HCT116 (cell line): ENCODE measurements at regions not wholly inside any gene's neighbourhood (a gene's known extent, or its start where the extent isn't known, plus 50 kb on each side); places are given as distances from the start of the nearest gene placed in this dataset.

ENCODE experiments used
- ATAC-seq: fragments of 200-7000 bp; cut with Tn5 transposase; 2 replicates; pipeline ENCODE4 v1.9.1; 2020; ENCODE audit warnings: mild to moderate bottlenecking, moderate library complexity
- BruUV-seq: library from RNA; stranded (reverse); fragments of 400-500 nt; replicated peaks from 2 replicates; lab custom pipeline; 2021; lab: Mats Ljungman, UMichigan
- CTCF ChIA-PET: fragments of 300-600 bp; sonication (Branson Sonifier 250); formaldehyde crosslinking; loops from one replicate; lab custom pipeline; 2021; ENCODE audit warnings: antibody characterized with exemption; lab: Charles Lee
- POLR2A ChIA-PET: fragments of 300-600, 350-600 bp; sonication (Branson Sonifier 250); formaldehyde crosslinking; loops from one replicate; lab custom pipeline; 2021; ENCODE audit warnings: antibody characterized with exemption; lab: Charles Lee
- RAD21 ChIA-PET, 2 experiments: fragments of 300-600 bp; sonication (Branson Sonifier 250); formaldehyde crosslinking; loops; one replicate each; lab custom pipeline; 2023; ENCODE audit warnings: low total read pairs in 2 of 2; ENCODE audit not compliant: uncharacterized antibody in 2 of 2, unreplicated experiment in 2 of 2, low non-redundant PET in 1 of 2; lab: Charles Lee
- DNase-seq: peaks from one replicate; pipeline ENCODE4 v3.0.0-alpha.2; 2010; ENCODE audit warnings: low read depth, low spot score
- H2AFZ ChIP-seq: fragments of 200-600 bp; shearing (Covaris generic), sonication (generic); 2 replicates; pipeline ENCODE4 v1.6.1; 2017; ENCODE audit warnings: low read depth, mixed run types, mixed read lengths, antibody characterized with exemption, low read length; ENCODE audit not compliant: poor library complexity, severe bottlenecking
- H3K27ac ChIP-seq: 2 replicates; pipeline ENCODE4 v1.5.1; 2012; ENCODE audit warnings: low read depth, low read length
- H3K27me3 ChIP-seq: fragments of 200-600 bp; sonication (generic); 2 replicates; pipeline ENCODE4 v1.6.1; 2016; ENCODE audit warnings: mixed run types, low read length, mixed read lengths; ENCODE audit not compliant: insufficient read depth
- H3K36me3 ChIP-seq, 2 experiments: fragments of 200-500 bp in 1 of 2; fragments of 200-600 bp in 1 of 2; sonication (Bioruptor generic) in 1 of 2; sonication (generic) in 1 of 2; 2 replicates each; pipeline versions ENCODE4 v1.5.1 to v1.6.1; 2014 to 2016; ENCODE audit warnings: low read length in 2 of 2, inconsistent platforms in 1 of 2, mixed read lengths in 1 of 2, mixed run types in 1 of 2; ENCODE audit not compliant: insufficient read depth in 2 of 2, control insufficient read depth in 1 of 2
- H3K4me1 ChIP-seq, 2 experiments: fragments of 200-600 bp in 1 of 2; sonication (generic) in 1 of 2; 2 replicates each; pipeline versions ENCODE4 v1.5.1 to v1.6.1; 2012 to 2017; ENCODE audit warnings: low read length in 2 of 2, inconsistent platforms in 1 of 2, mild to moderate bottlenecking in 1 of 2, mixed read lengths in 1 of 2, mixed run types in 1 of 2, moderate library complexity in 1 of 2; ENCODE audit not compliant: insufficient read depth in 2 of 2, control insufficient read depth in 1 of 2
- H3K4me2 ChIP-seq: fragments of 200-600 bp; sonication (generic); 2 replicates; pipeline ENCODE4 v1.6.1; 2017; ENCODE audit warnings: mixed run types, low read length, mixed read lengths
- H3K4me3 ChIP-seq, 2 experiments: fragments of 200-600 bp in 1 of 2; sonication (generic) in 1 of 2; replicated peaks in 1 of 2; 2 replicates each; pipeline ENCODE4 v1.5.1; 2011 to 2016; ENCODE audit warnings: low read length in 2 of 2, control low read depth in 1 of 2, low read depth in 1 of 2, mild to moderate bottlenecking in 1 of 2, mixed read lengths in 1 of 2, mixed run types in 1 of 2
- H3K79me2 ChIP-seq: fragments of 200-600 bp; sonication (generic); 2 replicates; pipeline ENCODE4 v1.6.1; 2017; ENCODE audit warnings: mild to moderate bottlenecking, mixed run types, low read length, moderate library complexity, mixed read lengths; ENCODE audit not compliant: insufficient read depth
- H3K9ac ChIP-seq: fragments of 200-600 bp; sonication (generic); 2 replicates; pipeline ENCODE4 v1.6.1; 2016; ENCODE audit warnings: low read length, mixed read lengths
- H3K9me2 ChIP-seq: fragments of 200-600 bp; sonication (generic), shearing (Covaris generic); 2 replicates; pipeline ENCODE4 v1.6.1; 2017; ENCODE audit warnings: mixed run types, mild to moderate bottlenecking, moderate library complexity; ENCODE audit not compliant: insufficient read depth
- H3K9me3 ChIP-seq, 2 experiments: fragments of 200-500 bp in 1 of 2; fragments of 200-600 bp in 1 of 2; sonication (Bioruptor generic) in 1 of 2; sonication (generic) in 1 of 2; 2 replicates each; pipeline ENCODE4 v1.6.1; 2014 to 2017; ENCODE audit warnings: low read length in 2 of 2, mixed read lengths in 2 of 2, inconsistent platforms in 1 of 2, low read depth in 1 of 2, mild to moderate bottlenecking in 1 of 2, mixed run types in 1 of 2, moderate library complexity in 1 of 2; ENCODE audit not compliant: control insufficient read depth in 1 of 2, insufficient read depth in 1 of 2
- H4K20me1 ChIP-seq: fragments of 200-600 bp; sonication (generic), shearing (Covaris generic); 2 replicates; pipeline ENCODE4 v1.6.1; 2017; ENCODE audit warnings: mixed run types, mild to moderate bottlenecking, moderate library complexity; ENCODE audit not compliant: insufficient read depth
- CEBPB ChIP-seq: IDR thresholded peaks from 2 replicates; pipeline ENCODE4 v1.6.1; 2012; ENCODE audit warnings: low read depth
- EGR1 ChIP-seq: IDR thresholded peaks from 2 replicates; pipeline ENCODE4 v1.6.1; 2012; ENCODE audit warnings: low read depth
- ELF1 ChIP-seq: IDR thresholded peaks from 2 replicates; pipeline ENCODE4 v1.6.1; 2012; ENCODE audit warnings: low read depth, borderline replicate concordance
- EZH2phosphoT487 ChIP-seq: fragments of 200-600 bp; IDR thresholded peaks from 2 replicates; pipeline ENCODE4 v1.6.1; 2018; ENCODE audit warnings: antibody characterized with exemption, borderline replicate concordance
- JUND ChIP-seq: IDR thresholded peaks from 2 replicates; pipeline ENCODE4 v1.6.1; 2012
- POLR2AphosphoS5 ChIP-seq: IDR thresholded peaks from 2 replicates; pipeline ENCODE4 v1.6.1; 2011; ENCODE audit warnings: mild to moderate bottlenecking, low read depth, low read length, moderate library complexity
- RAD21 ChIP-seq: IDR thresholded peaks from 2 replicates; pipeline ENCODE4 v1.6.1; 2012; ENCODE audit warnings: low read depth, mild to moderate bottlenecking
- SIN3A ChIP-seq: IDR thresholded peaks from 2 replicates; pipeline ENCODE4 v1.6.1; 2012; ENCODE audit warnings: low read depth
- YY1 ChIP-seq: IDR thresholded peaks from 2 replicates; pipeline ENCODE4 v1.6.1; 2011; ENCODE audit warnings: low read length, low read depth, moderate library complexity, mild to moderate bottlenecking; ENCODE audit not compliant: insufficient replicate concordance; ENCODE audit errors: extremely low read depth
- ZBTB33 ChIP-seq: IDR thresholded peaks from 2 replicates; pipeline ENCODE4 v1.6.1; 2011; ENCODE audit warnings: mild to moderate bottlenecking, low read length, moderate library complexity; ENCODE audit not compliant: insufficient replicate concordance; ENCODE audit errors: extremely low read depth
- intact Hi-C: fragments of 100-400 bp; cut with micrococcal nuclease; formaldehyde crosslinking; loops from 2 replicates; pipeline ENCODE4 v1.10.0; 2022
- TF ChIP-seq, protein P1 (sequence below): IDR thresholded peaks from 2 replicates; pipeline ENCODE4 v1.6.1; 2012; ENCODE audit warnings: low read depth

GRCh38 chr2:81213598-81213997, 909.0 kb upstream of the LRRTM1 start:
- DNase-seq (no peak), ATAC-seq (no peak)
- intact Hi-C loops: no loop called here
- no TSS peak for BruUV-seq
- H3K27me3 ChIP-seq: no peaks in the 10 kb centered on the region
- no peaks in the 10 kb centered on the region for H3K79me2 ChIP-seq
- ChIA-PET RAD21 (no interaction called here), CTCF (no interaction called here), POLR2A (no interaction called here)
- no peak overlapping the region for H3K27ac ChIP-seq
- no peaks in the 10 kb centered on the region for H3K36me3 ChIP-seq
- TF ChIP-seq ELF1: no peak
- TF ChIP-seq, protein P1, sequence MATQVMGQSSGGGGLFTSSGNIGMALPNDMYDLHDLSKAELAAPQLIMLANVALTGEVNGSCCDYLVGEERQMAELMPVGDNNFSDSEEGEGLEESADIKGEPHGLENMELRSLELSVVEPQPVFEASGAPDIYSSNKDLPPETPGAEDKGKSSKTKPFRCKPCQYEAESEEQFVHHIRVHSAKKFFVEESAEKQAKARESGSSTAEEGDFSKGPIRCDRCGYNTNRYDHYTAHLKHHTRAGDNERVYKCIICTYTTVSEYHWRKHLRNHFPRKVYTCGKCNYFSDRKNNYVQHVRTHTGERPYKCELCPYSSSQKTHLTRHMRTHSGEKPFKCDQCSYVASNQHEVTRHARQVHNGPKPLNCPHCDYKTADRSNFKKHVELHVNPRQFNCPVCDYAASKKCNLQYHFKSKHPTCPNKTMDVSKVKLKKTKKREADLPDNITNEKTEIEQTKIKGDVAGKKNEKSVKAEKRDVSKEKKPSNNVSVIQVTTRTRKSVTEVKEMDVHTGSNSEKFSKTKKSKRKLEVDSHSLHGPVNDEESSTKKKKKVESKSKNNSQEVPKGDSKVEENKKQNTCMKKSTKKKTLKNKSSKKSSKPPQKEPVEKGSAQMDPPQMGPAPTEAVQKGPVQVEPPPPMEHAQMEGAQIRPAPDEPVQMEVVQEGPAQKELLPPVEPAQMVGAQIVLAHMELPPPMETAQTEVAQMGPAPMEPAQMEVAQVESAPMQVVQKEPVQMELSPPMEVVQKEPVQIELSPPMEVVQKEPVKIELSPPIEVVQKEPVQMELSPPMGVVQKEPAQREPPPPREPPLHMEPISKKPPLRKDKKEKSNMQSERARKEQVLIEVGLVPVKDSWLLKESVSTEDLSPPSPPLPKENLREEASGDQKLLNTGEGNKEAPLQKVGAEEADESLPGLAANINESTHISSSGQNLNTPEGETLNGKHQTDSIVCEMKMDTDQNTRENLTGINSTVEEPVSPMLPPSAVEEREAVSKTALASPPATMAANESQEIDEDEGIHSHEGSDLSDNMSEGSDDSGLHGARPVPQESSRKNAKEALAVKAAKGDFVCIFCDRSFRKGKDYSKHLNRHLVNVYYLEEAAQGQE: no peak
- H3K9me2 ChIP-seq: no peaks in the 10 kb centered on the region
- no peak overlapping the region for H3K9ac ChIP-seq
- H3K4me2 ChIP-seq: no peak overlapping the region
- H4K20me1 ChIP-seq: no peaks in the 10 kb centered on the region
- H2AFZ ChIP-seq: no peak overlapping the region
- H3K4me3 ChIP-seq: no peak overlapping the region
- no peaks in the 10 kb centered on the region for H3K4me1 ChIP-seq
- no peaks in the 10 kb centered on the region for H3K9me3 ChIP-seq

GRCh38 chr2:81206216-81206615, 901.7 kb upstream of the LRRTM1 start:
- Histone ChIP-seq H3K9ac (no peak overlapping the region), H3K4me2 (no peak overlapping the region), H3K36me3 (no peaks in the 10 kb centered on the region), H3K4me1 (no peaks in the 10 kb centered on the region), H3K9me3 (no peaks in the 10 kb centered on the region), H3K27ac (no peak overlapping the region), H2AFZ (no peak overlapping the region), H3K27me3 (no peaks in the 10 kb centered on the region), H3K4me3 (no peak overlapping the region), H4K20me1 (no peaks in the 10 kb centered on the region), H3K9me2 (no peaks in the 10 kb centered on the region), H3K79me2 (no peaks in the 10 kb centered on the region)
- POLR2A ChIA-PET: no interaction called here
- CTCF ChIA-PET: no interaction called here
- RAD21 ChIA-PET: no interaction called here
- BruUV-seq: no TSS peak
- intact Hi-C loops: no loop called here
- DNase-seq (no peak), ATAC-seq (no peak)
- no peak for TF ChIP-seq ZBTB33
- TF ChIP-seq POLR2AphosphoS5: no peak
- no peak for TF ChIP-seq YY1
- no peak for TF ChIP-seq CEBPB
- TF ChIP-seq EZH2phosphoT487: no peak
- TF ChIP-seq SIN3A: no peak
- no peak for TF ChIP-seq ELF1
- no peak for TF ChIP-seq EGR1
- TF ChIP-seq JUND: no peak
- no peak for TF ChIP-seq RAD21
- TF ChIP-seq, protein P1: no peak
